HG03432 (cell line): ENCODE measurements at regions not wholly inside any gene's neighbourhood (a gene's known extent, or its start where the extent isn't known, plus 50 kb on each side); places are given as distances from the start of the nearest gene placed in this dataset.

Source experiments
- ATAC-seq: cut with Tn5 transposase; IDR thresholded peaks from one replicate; pipeline ENCODE4 v1.9.1; 2021; ENCODE audit warnings: mild to moderate bottlenecking, moderate library complexity; ENCODE audit not compliant: unreplicated experiment

GRCh38 chr3:152185891-152186630 is 82.7 kb upstream of the MBNL1 start:
- ATAC-seq: no peak

- ATAC-seq: no peak
Measured at GRCh38 chr3:152190636-152191183, 78.0 kb upstream of the MBNL1 start.

GRCh38 chr3:152192050-152192449 is 76.7 kb upstream of the MBNL1 start:
- no peak for ATAC-seq

DNA sequence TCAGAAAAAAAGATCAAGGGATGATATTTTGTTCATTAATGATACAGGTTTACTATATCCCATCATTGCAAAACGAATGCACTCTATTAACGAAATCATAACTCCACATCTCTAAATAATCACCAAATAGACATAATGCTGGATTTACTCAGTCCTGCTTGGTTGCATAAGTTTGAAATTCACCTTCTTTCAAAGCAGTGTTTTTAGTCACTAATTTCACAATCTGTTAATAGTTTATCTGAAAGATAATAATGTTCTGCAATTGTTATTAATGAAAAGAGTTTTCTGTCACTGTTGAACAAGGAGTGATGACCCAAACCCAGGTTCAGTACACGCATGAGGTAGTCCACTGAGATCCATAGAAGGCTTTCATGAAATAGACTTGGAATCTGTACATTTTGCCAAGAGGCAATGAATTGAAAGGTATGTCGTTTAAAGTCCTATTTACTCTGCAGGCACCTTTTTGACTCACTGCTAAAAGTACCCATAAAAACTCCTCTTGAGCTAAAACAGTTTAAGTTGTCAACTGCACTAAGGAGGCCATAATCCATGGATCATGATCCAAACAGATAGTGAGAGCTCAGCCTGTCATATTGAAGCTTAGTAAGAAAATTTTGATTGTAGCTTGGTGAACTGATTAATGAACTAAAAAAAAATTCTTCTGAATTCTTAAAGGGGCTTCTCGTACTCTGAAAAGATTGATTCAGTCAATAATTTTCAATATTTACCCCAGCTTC is 75.6 kb upstream of the MBNL1 start:
- ATAC-seq: peak; percentile 6

DNA sequence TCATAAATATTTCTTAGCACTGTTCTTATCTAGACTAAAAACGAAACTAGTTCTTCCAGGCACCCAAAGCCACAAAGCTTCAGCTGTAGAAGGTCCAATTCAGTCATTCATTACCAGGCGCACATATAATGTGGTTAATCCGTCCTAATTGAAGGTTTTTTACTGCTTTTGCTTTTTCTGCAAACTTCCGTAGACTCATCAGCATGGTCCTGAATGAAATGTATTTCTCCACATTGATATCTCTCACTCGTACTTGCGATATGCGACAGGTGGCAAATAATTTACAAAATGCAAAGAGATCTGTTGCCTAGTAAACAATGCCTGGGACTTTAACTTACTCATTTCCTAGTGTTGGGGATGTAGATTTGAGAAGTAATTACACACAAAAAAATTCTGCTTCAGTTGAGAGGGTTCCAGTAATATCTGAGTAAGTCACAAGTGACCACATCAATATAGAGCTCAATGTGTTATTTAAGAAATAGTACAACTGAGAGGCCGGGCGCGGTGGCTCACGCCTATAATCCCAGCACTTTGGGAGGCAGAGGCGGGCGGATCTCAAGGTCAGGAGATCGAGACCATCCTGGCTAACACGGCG is 75.0 kb upstream of the MBNL1 start:
- peak; percentile 73 for ATAC-seq

- ATAC-seq: no peak
Measured at GRCh38 chr3:152195206-152195605, 73.5 kb upstream of the MBNL1 start.

DNA sequence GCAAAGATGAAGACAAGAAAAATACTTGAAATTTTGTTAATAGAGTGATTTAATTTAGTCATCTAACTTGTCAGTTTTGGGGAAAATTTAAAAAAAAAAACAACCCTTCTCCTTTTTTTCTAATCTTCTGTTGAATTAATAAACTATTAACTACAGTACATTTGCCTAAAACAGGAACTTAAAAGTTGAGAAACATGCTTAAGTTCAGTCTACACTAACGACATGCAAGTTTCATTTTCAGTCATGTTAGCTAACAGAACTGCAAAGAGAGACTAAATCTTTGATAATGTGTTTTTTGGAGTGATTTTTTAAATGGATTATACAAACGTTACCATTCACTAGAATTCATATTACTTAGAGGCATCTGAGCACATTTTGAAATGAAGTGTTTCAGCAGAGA is 71.9 kb upstream of the MBNL1 start:
- peak; percentile 35 for ATAC-seq

- ATAC-seq: no peak
Measured at GRCh38 chr3:152197451-152197850, 71.3 kb upstream of the MBNL1 start.

GRCh38 chr3:152197937-152198336 is 70.8 kb upstream of the MBNL1 start:
- peak; percentile 35 for ATAC-seq

- no peak for ATAC-seq
Measured at GRCh38 chr3:152198665-152199064, 70.1 kb upstream of the MBNL1 start.

GRCh38 chr3:152199102-152199840 is 69.5 kb upstream of the MBNL1 start:
- ATAC-seq: peak; percentile 24

GRCh38 chr3:152200476-152201420 is 68.0 kb upstream of the MBNL1 start:
- peak; percentile 27 for ATAC-seq

DNA sequence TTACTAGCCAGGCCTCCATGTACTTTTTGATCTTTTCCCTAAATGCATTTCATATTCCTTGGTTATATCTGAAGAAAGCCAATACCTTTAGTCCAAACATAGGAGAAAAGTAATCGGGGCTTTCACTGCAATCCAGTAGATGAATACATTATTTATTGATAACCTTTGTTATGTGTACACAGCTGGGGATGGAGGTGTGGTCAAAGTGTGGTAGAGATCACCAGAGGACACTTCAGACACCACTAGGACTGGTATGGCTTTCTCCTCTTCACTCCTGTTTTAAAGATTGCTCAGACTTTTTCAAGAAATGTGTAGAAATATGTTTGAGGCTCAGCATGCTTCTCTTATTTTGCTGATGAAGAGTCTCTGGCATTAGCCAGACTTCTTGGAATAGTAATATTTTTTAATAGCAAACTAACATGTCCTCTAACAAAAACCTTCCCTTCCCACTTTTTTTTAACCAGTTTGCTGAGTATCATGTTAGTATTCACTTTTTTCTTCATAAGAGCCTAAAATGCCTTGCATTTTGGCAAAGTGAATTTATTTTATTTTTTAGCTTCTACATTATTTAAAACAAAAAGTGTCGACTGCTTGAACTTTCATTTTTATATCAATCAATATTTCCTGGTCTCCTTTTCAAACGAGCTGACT is 65.6 kb upstream of the MBNL1 start:
- peak; percentile 41 for ATAC-seq

DNA sequence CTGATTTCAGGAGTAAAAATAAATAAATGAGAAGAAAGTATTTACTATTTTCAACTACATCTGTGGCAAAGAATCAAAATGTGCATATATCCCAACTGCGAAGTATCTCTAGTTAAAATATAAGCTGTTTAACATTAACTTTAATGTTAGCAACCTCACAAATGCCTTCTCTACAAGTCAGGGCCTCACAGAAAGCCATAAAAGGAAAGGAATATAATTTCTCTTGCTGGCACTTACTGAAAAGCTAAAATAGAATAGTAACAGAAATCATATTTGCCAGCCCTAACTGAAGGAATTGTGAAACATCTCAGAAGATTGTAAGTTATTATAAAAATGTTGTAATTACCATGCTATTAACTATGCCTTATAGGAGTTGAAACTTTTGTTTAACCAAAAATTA is 65.1 kb upstream of the MBNL1 start:
- ATAC-seq: no peak

GRCh38 chr3:152204218-152204617 is 64.5 kb upstream of the MBNL1 start:
- no peak for ATAC-seq

DNA sequence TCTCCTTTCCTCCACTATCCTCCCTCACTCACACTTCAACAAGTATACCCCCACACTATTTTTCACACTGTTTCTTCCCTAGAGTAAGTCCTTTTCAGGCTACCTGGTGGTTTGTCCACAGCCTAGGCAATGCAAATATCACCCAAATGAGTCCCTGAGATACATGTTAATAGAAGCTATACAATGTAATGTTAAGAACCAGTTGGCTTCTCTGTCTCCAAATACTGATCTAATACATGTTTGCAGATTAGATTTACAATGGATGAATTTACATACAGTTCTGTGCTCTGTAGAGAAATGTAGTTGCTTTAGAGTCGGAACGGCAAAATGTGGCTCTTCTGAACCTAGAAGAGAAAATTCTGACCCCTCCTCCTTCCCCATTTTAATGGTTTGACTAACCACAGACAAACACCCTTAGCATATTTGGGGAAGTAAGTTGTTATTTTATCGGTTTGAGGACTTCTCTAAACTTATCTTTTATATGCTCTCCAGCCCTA is 63.6 kb upstream of the MBNL1 start:
- ATAC-seq: peak; percentile 49

DNA sequence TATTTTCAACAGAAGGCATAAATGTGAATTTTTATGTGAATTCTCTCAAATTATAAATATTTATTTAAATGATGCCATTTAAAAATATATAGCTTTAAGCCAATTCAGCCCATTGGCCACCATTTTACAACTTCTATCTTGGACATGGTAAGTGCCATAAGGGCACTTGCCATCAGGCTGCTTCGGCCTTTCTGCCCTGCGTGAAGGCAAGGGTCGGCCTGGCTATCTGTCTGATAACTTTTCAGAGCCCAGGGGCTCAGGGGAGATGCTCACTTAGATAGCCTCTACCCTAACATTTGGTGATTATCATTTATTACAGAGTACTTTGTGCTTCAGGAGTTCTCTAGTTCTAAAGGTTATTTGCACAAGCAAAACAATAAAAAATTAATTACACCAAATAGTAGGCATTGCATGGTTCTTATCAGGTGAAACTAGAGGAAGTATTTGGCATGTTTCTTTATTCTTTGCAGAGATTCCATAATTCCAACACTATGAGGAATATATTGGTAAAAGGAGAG is 62.4 kb upstream of the MBNL1 start:
- no peak for ATAC-seq

GRCh38 chr3:152208439-152208838 is 60.3 kb upstream of the MBNL1 start:
- no peak for ATAC-seq

GRCh38 chr3:152209060-152209459 is 59.7 kb upstream of the MBNL1 start:
- ATAC-seq: no peak
